ENCODE measurements at regions not wholly inside any gene's neighbourhood (a gene's known extent, or its start where the extent isn't known, plus 50 kb on each side); places are given as distances from the start of the nearest gene placed in this dataset.

- TF ChIP-seq CTCF (IDR thresholded peaks at IDR 0.05; ENCODE audit: low read depth, low read length, poor library complexity, severe bottlenecking) (no peak), EZH2phosphoT487 (IDR thresholded peaks at IDR 0.05; ENCODE audit: borderline replicate concordance, low read length) (no peak)
- H4K20me1 ChIP-seq (ENCODE audit: control insufficient read depth, insufficient read depth, low read depth, low read length), result no peaks in the 10 kb centered on the region
- no peaks in the 10 kb centered on the region for H3K9me2 ChIP-seq (replicated peaks; ENCODE audit: control insufficient read depth, low read length)
- no peaks in the 10 kb centered on the region for H3K27me3 ChIP-seq (ENCODE audit: control insufficient read depth, low read length)
- H3K4me1 ChIP-seq (ENCODE audit: control insufficient read depth, low read length), result no peaks in the 10 kb centered on the region
- H3K9me3 ChIP-seq (ENCODE audit: control insufficient read depth, insufficient read depth, low read length), result no peaks in the 10 kb centered on the region
- no peak overlapping the region for H3K4me2 ChIP-seq (ENCODE audit: low read length)
- no peak overlapping the region for H3K4me3 ChIP-seq (ENCODE audit: low read length)
- H3F3A ChIP-seq (ENCODE audit: control insufficient read depth, insufficient read depth), result no peaks in the 10 kb centered on the region
- no peak overlapping the region for H3K27ac ChIP-seq (ENCODE audit: low read depth, low read length)
- no peaks in the 10 kb centered on the region for H3K36me3 ChIP-seq (ENCODE audit: control insufficient read depth, low read length)
- H3K79me2 ChIP-seq (ENCODE audit: control insufficient read depth, low read length), result no peaks in the 10 kb centered on the region
Observed at GRCh38 chr5:174922955-174923354, 198.6 kb downstream of the MSX2 start.

GRCh38 chr5:174920906-174921550, 196.6 kb downstream of the MSX2 start:
- H3K4me2 ChIP-seq (ENCODE audit: low read length), result no peak overlapping the region
- H3K79me2 ChIP-seq (ENCODE audit: control insufficient read depth, low read length), result no peaks in the 10 kb centered on the region
- H3K9me2 ChIP-seq (replicated peaks; ENCODE audit: control insufficient read depth, low read length), result no peaks in the 10 kb centered on the region
- TF ChIP-seq CTCF (IDR thresholded peaks at IDR 0.05; ENCODE audit: low read depth, low read length, poor library complexity, severe bottlenecking) (no peak), EZH2phosphoT487 (IDR thresholded peaks at IDR 0.05; ENCODE audit: borderline replicate concordance, low read length) (no peak)
- no peaks in the 10 kb centered on the region for H3K36me3 ChIP-seq (ENCODE audit: control insufficient read depth, low read length)
- H3K4me3 ChIP-seq (ENCODE audit: low read length), result no peak overlapping the region
- H3K4me1 ChIP-seq (ENCODE audit: control insufficient read depth, low read length), result no peaks in the 10 kb centered on the region
- no peak overlapping the region for H3K27ac ChIP-seq (ENCODE audit: low read depth, low read length)
- no peaks in the 10 kb centered on the region for H3K27me3 ChIP-seq (ENCODE audit: control insufficient read depth, low read length)
- H4K20me1 ChIP-seq (ENCODE audit: control insufficient read depth, insufficient read depth, low read depth, low read length), result no peaks in the 10 kb centered on the region
- H3K9me3 ChIP-seq (ENCODE audit: control insufficient read depth, insufficient read depth, low read length), result no peaks in the 10 kb centered on the region
- H3F3A ChIP-seq (ENCODE audit: control insufficient read depth, insufficient read depth), result no peaks in the 10 kb centered on the region

GRCh38 chr5:174919351-174919750, 195.0 kb downstream of the MSX2 start:
- no peak overlapping the region for H3K27ac ChIP-seq (ENCODE audit: low read depth, low read length)
- H3K27me3 ChIP-seq (ENCODE audit: control insufficient read depth, low read length), result no peaks in the 10 kb centered on the region
- no peaks in the 10 kb centered on the region for H3K9me3 ChIP-seq (ENCODE audit: control insufficient read depth, insufficient read depth, low read length)
- H3K79me2 ChIP-seq (ENCODE audit: control insufficient read depth, low read length), result no peaks in the 10 kb centered on the region
- TF ChIP-seq CTCF (IDR thresholded peaks at IDR 0.05; ENCODE audit: low read depth, low read length, poor library complexity, severe bottlenecking) (no peak), EZH2phosphoT487 (IDR thresholded peaks at IDR 0.05; ENCODE audit: borderline replicate concordance, low read length) (no peak)
- no peaks in the 10 kb centered on the region for H4K20me1 ChIP-seq (ENCODE audit: control insufficient read depth, insufficient read depth, low read depth, low read length)
- no peaks in the 10 kb centered on the region for H3K4me1 ChIP-seq (ENCODE audit: control insufficient read depth, low read length)
- H3K9me2 ChIP-seq (replicated peaks; ENCODE audit: control insufficient read depth, low read length), result no peaks in the 10 kb centered on the region
- no peak overlapping the region for H3K4me2 ChIP-seq (ENCODE audit: low read length)
- H3K36me3 ChIP-seq (ENCODE audit: control insufficient read depth, low read length), result no peaks in the 10 kb centered on the region
- H3K4me3 ChIP-seq (ENCODE audit: low read length), result no peak overlapping the region
- no peaks in the 10 kb centered on the region for H3F3A ChIP-seq (ENCODE audit: control insufficient read depth, insufficient read depth)

All from DOHH2 (cell line).